Liver (tissue), 7 donors: ENCODE measurements at regions not wholly inside any gene's neighbourhood (a gene's known extent, or its start where the extent isn't known, plus 50 kb on each side); places are given as distances from the start of the nearest gene placed in this dataset.

Experiments used
- DNase-seq: peaks from one replicate; pipeline ENCODE4 v3.0.0-alpha.2; 2017; ENCODE audit warnings: low spot score
- H3K27ac ChIP-seq, 2 donors: one replicate each; pipeline ENCODE4 v1.7.0; 2013; ENCODE audit warnings: inconsistent platforms in 2 of 2, low read length in 2 of 2, control low read depth in 1 of 2, low read depth in 1 of 2, mild to moderate bottlenecking in 1 of 2
- H3K27me3 ChIP-seq, 4 donors: one replicate each; pipeline versions ENCODE4 v1.6.1 to v1.7.0; 2013; ENCODE audit warnings: low read length in 3 of 4, inconsistent platforms in 1 of 4, mild to moderate bottlenecking in 1 of 4, moderate library complexity in 1 of 4; ENCODE audit not compliant: control insufficient read depth in 4 of 4, insufficient read depth in 4 of 4
- H3K36me3 ChIP-seq, 4 donors: one replicate each; pipeline versions ENCODE4 v1.6.1 to v1.7.0; 2013; ENCODE audit warnings: low read length in 3 of 4, mild to moderate bottlenecking in 3 of 4, low read depth in 1 of 4, moderate library complexity in 1 of 4; ENCODE audit not compliant: control insufficient read depth in 4 of 4, insufficient read depth in 3 of 4
- H3K4me1 ChIP-seq, 4 donors: one replicate each; pipeline versions ENCODE4 v1.6.1 to v1.7.0; 2013; ENCODE audit warnings: low read length in 3 of 4, mild to moderate bottlenecking in 3 of 4, moderate library complexity in 1 of 4; ENCODE audit not compliant: control insufficient read depth in 4 of 4, insufficient read depth in 4 of 4
- H3K4me3 ChIP-seq, 3 donors: one replicate each; pipeline versions ENCODE4 v1.6.1 to v1.7.0; 2013; ENCODE audit warnings: low read length in 3 of 3, control low read depth in 1 of 3, low read depth in 1 of 3, mild to moderate bottlenecking in 1 of 3
- H3K9ac ChIP-seq, 2 donors: one replicate each; pipeline ENCODE4 v1.7.0; 2013; ENCODE audit warnings: low read length in 2 of 2, mild to moderate bottlenecking in 2 of 2, moderate library complexity in 2 of 2, control low read depth in 1 of 2, low read depth in 1 of 2
- H3K9me3 ChIP-seq, 4 donors: one replicate each; pipeline versions ENCODE4 v1.6.1 to v1.7.0; 2013; ENCODE audit warnings: low read length in 3 of 4; ENCODE audit not compliant: control insufficient read depth in 4 of 4
- EGR1 ChIP-seq, 2 donors: IDR thresholded peaks; 2 replicates each; pipeline ENCODE4 v1.6.1; 2016 to 2018; ENCODE audit warnings: antibody characterized with exemption in 2 of 2, low read depth in 2 of 2
- FOXA1 ChIP-seq: IDR thresholded peaks from 2 replicates; pipeline ENCODE4 v1.6.1; 2016; ENCODE audit warnings: antibody characterized with exemption
- FOXA2 ChIP-seq: IDR thresholded peaks from 2 replicates; pipeline ENCODE4 v1.6.1; 2016; ENCODE audit warnings: antibody characterized with exemption
- GABPA ChIP-seq, 2 donors: IDR thresholded peaks in 1 of 2; conservative IDR thresholded peaks in 1 of 2; 2 replicates each; pipeline ENCODE4 v1.6.1; 2016; ENCODE audit warnings: antibody characterized with exemption in 2 of 2, mild to moderate bottlenecking in 1 of 2, moderate library complexity in 1 of 2
- HNF4A ChIP-seq, 2 donors: conservative IDR thresholded peaks; 2 replicates each; pipeline ENCODE4 v1.6.1; 2016; ENCODE audit warnings: antibody characterized with exemption in 2 of 2, mild to moderate bottlenecking in 2 of 2
- HNF4G ChIP-seq: IDR thresholded peaks from 2 replicates; pipeline ENCODE4 v1.6.1; 2016; ENCODE audit warnings: antibody characterized with exemption
- JUND ChIP-seq, 2 donors: IDR thresholded peaks; 2 replicates each; pipeline ENCODE4 v1.6.1; 2016; ENCODE audit warnings: antibody characterized with exemption in 2 of 2
- NR2F2 ChIP-seq: IDR thresholded peaks from 2 replicates; pipeline ENCODE4 v1.6.1; 2016; ENCODE audit warnings: antibody characterized with exemption
- RXRA ChIP-seq, 2 donors: IDR thresholded peaks; 2 replicates each; pipeline ENCODE4 v1.6.1; 2017 to 2018; ENCODE audit warnings: antibody characterized with exemption in 2 of 2, mild to moderate bottlenecking in 1 of 2
- SP1 ChIP-seq: IDR thresholded peaks from 2 replicates; pipeline ENCODE4 v1.6.1; 2018; ENCODE audit warnings: antibody characterized with exemption, mild to moderate bottlenecking
- TAF1 ChIP-seq: conservative IDR thresholded peaks from 2 replicates; pipeline ENCODE4 v1.6.1; 2016; ENCODE audit warnings: antibody characterized with exemption, mild to moderate bottlenecking
- YY1 ChIP-seq: IDR thresholded peaks from 2 replicates; pipeline ENCODE4 v1.6.1; 2016; ENCODE audit warnings: antibody characterized with exemption, mild to moderate bottlenecking
- WGBS: extraction: QIAGEN DNeasy Blood & Tissue Kit; methylation state at CpG from one replicate; pipeline ENCODE4 v1.1.7; 2013; 5-methylcytosine and 5-hydroxymethylcytosine counted together
- TF ChIP-seq, protein P1 (sequence below): IDR thresholded peaks from 2 replicates; pipeline ENCODE4 v1.6.1; 2016; ENCODE audit warnings: antibody characterized with exemption
- TF ChIP-seq, protein P2 (sequence below): IDR thresholded peaks from 2 replicates; pipeline ENCODE4 v1.6.1; 2016; ENCODE audit warnings: antibody characterized with exemption
- TF ChIP-seq, protein P3 (sequence below): IDR thresholded peaks from 2 replicates; pipeline ENCODE4 v1.6.1; 2016; ENCODE audit warnings: antibody characterized with exemption
- TF ChIP-seq, protein P4 (sequence below): IDR thresholded peaks from 2 replicates; pipeline ENCODE4 v1.6.1; 2016; ENCODE audit warnings: antibody characterized with exemption, mild to moderate bottlenecking
- donor health status: healthy.
- donor health status: healthy.
- donor health status: healthy.
- donor health status: healthy.

DNA sequence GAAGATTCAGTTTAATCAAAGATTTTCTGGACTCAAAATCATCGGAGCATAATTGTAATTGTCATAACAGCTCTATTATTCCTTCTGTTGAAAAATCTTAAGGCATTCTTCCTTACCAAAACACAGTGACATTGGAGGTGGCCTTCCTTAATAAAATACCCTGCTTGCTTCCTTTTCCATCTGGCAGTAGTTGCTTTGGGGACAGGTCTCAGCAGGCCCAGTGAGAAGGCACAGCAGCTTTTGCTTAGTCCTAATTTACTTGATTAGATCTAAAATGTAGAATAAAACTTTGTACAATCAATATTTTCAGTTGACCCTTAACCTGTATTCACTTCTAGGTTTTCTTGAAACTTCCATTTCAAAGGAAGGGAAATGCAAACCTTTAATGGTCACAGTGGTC, 471.6 kb downstream of the PCDH20 start:
- TF ChIP-seq, protein P1, sequence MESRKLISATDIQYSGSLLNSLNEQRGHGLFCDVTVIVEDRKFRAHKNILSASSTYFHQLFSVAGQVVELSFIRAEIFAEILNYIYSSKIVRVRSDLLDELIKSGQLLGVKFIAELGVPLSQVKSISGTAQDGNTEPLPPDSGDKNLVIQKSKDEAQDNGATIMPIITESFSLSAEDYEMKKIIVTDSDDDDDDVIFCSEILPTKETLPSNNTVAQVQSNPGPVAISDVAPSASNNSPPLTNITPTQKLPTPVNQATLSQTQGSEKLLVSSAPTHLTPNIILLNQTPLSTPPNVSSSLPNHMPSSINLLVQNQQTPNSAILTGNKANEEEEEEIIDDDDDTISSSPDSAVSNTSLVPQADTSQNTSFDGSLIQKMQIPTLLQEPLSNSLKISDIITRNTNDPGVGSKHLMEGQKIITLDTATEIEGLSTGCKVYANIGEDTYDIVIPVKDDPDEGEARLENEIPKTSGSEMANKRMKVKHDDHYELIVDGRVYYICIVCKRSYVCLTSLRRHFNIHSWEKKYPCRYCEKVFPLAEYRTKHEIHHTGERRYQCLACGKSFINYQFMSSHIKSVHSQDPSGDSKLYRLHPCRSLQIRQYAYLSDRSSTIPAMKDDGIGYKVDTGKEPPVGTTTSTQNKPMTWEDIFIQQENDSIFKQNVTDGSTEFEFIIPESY, result no peak
- TF ChIP-seq HNF4A (conservative IDR thresholded peaks at IDR 0.05) (no peak), FOXA2 (no peak), EGR1 (IDR thresholded peaks at IDR 0.05; ENCODE audit: low read depth in 2 of 2) (no peak), JUND (IDR thresholded peaks at IDR 0.05) (no peak), NR2F2 (no peak), RXRA (IDR thresholded peaks at IDR 0.05) (no peak), TAF1 (no peak)
- TF ChIP-seq, protein P2, sequence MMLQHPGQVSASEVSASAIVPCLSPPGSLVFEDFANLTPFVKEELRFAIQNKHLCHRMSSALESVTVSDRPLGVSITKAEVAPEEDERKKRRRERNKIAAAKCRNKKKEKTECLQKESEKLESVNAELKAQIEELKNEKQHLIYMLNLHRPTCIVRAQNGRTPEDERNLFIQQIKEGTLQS, result no peak
- Histone ChIP-seq H3K27ac (no peak overlapping the region), H3K9me3 (no peaks in the 10 kb centered on the region), H3K9ac (no peak overlapping the region), H3K27me3 (no peaks in the 10 kb centered on the region), H3K4me1 (no peaks in the 10 kb centered on the region), H3K36me3 (no peaks in the 10 kb centered on the region), H3K4me3 (no peak overlapping the region)
- DNase-seq, result no peak
- 79% methylated on average over 1 of the region's 1 CpG for WGBS

DNA sequence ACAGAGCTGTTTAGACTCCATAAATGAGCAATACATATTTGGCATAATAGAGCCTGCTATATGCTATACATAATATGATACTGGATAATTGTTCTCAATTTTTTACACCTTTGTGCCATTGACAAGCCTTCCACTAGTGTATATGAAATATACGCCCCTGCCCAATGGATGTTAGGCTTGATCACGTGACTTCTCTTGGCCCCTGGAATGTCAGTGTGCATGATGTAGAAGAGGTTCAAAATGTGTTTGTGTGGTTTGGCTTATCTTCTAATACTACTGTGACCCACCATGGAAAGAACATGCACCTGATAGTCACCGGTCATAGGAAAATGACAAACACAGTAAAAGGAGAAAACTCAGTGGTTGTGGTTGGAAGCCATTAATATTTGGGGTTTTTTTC, 479.4 kb downstream of the PCDH20 start:
- no peaks in the 10 kb centered on the region for H3K9me3 ChIP-seq
- TF ChIP-seq EGR1 (IDR thresholded peaks at IDR 0.05; ENCODE audit: low read depth in 2 of 2) (no peak), FOXA1 (no peak), FOXA2 (no peak), HNF4G (no peak), NR2F2 (no peak), TAF1 (no peak), JUND (IDR thresholded peaks at IDR 0.05) (no peak)
- H3K4me3 ChIP-seq, result no peak overlapping the region
- H3K9ac ChIP-seq, result no peak overlapping the region
- H3K4me1 ChIP-seq, result no peaks in the 10 kb centered on the region
- H3K27me3 ChIP-seq, result peaks cover 0 to 2% (median 0%) of the 10 kb centered on the region in 4 donors
- DNase-seq, result no peak
- H3K27ac ChIP-seq, result no peak overlapping the region
- no peaks in the 10 kb centered on the region for H3K36me3 ChIP-seq
- WGBS, result 76% methylated on average over 3 of the region's 3 CpGs

DNA sequence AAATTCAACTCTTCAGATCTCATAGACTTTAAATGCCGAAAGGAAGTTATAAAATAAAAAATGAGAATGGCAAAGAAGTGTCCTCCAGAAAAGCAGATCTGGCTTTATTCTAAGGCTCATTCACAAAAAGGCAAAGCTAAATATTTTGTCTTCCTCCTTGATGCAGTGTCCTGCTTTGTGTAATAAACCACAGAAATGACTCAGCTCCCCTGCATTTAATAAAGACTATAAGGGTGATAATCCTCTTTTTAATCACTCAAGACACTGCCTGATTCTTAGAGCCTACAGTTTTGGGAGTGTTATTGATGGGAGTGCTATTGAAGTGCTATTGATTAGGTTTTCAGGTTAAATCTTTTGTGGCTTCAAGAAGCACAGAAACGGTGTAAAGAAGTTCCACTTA, 482.0 kb downstream of the PCDH20 start:
- H3K4me3 ChIP-seq, result no peak overlapping the region
- TF ChIP-seq, protein P1, result no peak
- TF ChIP-seq SP1 (no peak), YY1 (no peak), RXRA (IDR thresholded peaks at IDR 0.05) (no peak), EGR1 (IDR thresholded peaks at IDR 0.05; ENCODE audit: low read depth in 2 of 2) (no peak), GABPA (IDR thresholded peaks at IDR 0.05 in 1 of 2, conservative IDR thresholded peaks at IDR 0.05 in 1 of 2) (no peak), HNF4G (no peak), HNF4A (conservative IDR thresholded peaks at IDR 0.05) (no peak)
- TF ChIP-seq, protein P3, sequence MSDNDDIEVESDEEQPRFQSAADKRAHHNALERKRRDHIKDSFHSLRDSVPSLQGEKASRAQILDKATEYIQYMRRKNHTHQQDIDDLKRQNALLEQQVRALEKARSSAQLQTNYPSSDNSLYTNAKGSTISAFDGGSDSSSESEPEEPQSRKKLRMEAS, result no peak
- TF ChIP-seq, protein P2, result no peak
- TF ChIP-seq, protein P4, sequence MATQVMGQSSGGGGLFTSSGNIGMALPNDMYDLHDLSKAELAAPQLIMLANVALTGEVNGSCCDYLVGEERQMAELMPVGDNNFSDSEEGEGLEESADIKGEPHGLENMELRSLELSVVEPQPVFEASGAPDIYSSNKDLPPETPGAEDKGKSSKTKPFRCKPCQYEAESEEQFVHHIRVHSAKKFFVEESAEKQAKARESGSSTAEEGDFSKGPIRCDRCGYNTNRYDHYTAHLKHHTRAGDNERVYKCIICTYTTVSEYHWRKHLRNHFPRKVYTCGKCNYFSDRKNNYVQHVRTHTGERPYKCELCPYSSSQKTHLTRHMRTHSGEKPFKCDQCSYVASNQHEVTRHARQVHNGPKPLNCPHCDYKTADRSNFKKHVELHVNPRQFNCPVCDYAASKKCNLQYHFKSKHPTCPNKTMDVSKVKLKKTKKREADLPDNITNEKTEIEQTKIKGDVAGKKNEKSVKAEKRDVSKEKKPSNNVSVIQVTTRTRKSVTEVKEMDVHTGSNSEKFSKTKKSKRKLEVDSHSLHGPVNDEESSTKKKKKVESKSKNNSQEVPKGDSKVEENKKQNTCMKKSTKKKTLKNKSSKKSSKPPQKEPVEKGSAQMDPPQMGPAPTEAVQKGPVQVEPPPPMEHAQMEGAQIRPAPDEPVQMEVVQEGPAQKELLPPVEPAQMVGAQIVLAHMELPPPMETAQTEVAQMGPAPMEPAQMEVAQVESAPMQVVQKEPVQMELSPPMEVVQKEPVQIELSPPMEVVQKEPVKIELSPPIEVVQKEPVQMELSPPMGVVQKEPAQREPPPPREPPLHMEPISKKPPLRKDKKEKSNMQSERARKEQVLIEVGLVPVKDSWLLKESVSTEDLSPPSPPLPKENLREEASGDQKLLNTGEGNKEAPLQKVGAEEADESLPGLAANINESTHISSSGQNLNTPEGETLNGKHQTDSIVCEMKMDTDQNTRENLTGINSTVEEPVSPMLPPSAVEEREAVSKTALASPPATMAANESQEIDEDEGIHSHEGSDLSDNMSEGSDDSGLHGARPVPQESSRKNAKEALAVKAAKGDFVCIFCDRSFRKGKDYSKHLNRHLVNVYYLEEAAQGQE, result no peak
- no peaks in the 10 kb centered on the region for H3K9me3 ChIP-seq
- 77% methylated on average over 2 of the region's 2 CpGs for WGBS
- no peak overlapping the region for H3K9ac ChIP-seq
- H3K27me3 ChIP-seq, result peaks cover 0 to 3% (median 1%) of the 10 kb centered on the region in 4 donors
- H3K36me3 ChIP-seq, result no peaks in the 10 kb centered on the region
- no peaks in the 10 kb centered on the region for H3K4me1 ChIP-seq
- DNase-seq, result no peak
- no peak overlapping the region for H3K27ac ChIP-seq
